Ramos (cell line): ENCODE measurements at regions not wholly inside any gene's neighbourhood (a gene's known extent, or its start where the extent isn't known, plus 50 kb on each side); places are given as distances from the start of the nearest gene placed in this dataset.

Source experiments
- in situ Hi-C: fragments of 300-500 bp; cut with MboI; formaldehyde crosslinking; loops from one replicate; pipeline ENCODE4 v1.14.3; 2022; ENCODE audit warnings: low sequenced_read_pairs; ENCODE audit not compliant: unreplicated experiment

- in situ Hi-C loops = no loop called here
Measured at GRCh38 chr21:38680401-38680800, 125.3 kb upstream of the ETS2 start.

- in situ Hi-C loops = no loop called here
Measured at GRCh38 chr21:38683222-38683621, 122.5 kb upstream of the ETS2 start.

GRCh38 chr21:38688068-38688467 lies 117.7 kb upstream of the ETS2 start:
- in situ Hi-C loops = no loop called here

GRCh38 chr21:38691631-38692030 lies 114.1 kb upstream of the ETS2 start:
- in situ Hi-C loops = no loop called here

GRCh38 chr21:38696579-38696978 lies 109.2 kb upstream of the ETS2 start:
- in situ Hi-C loops = no loop called here

GRCh38 chr21:38699048-38699447 lies 106.7 kb upstream of the ETS2 start:
- in situ Hi-C loops = no loop called here

GRCh38 chr21:38702196-38702595 lies 103.5 kb upstream of the ETS2 start:
- in situ Hi-C loops = no loop called here

GRCh38 chr21:38709876-38710275 lies 95.9 kb upstream of the ETS2 start:
- in situ Hi-C loops = no loop called here

GRCh38 chr21:38712071-38712470 lies 93.7 kb upstream of the ETS2 start:
- in situ Hi-C loops = no loop called here

GRCh38 chr21:38712664-38713063 lies 93.1 kb upstream of the ETS2 start:
- in situ Hi-C loops = no loop called here

- in situ Hi-C loops = no loop called here
Measured at GRCh38 chr21:38714039-38714817, 91.5 kb upstream of the ETS2 start.

GRCh38 chr21:38714999-38715398 lies 90.7 kb upstream of the ETS2 start:
- in situ Hi-C loops = no loop called here

GRCh38 chr21:38716088-38716487 lies 89.6 kb upstream of the ETS2 start:
- in situ Hi-C loops = no loop called here

- in situ Hi-C loops = no loop called here
Measured at GRCh38 chr21:38716942-38717341, 88.8 kb upstream of the ETS2 start.

- in situ Hi-C loops = no loop called here
Measured at GRCh38 chr21:38718481-38718880, 87.2 kb upstream of the ETS2 start.

GRCh38 chr21:38720074-38720473 lies 85.7 kb upstream of the ETS2 start:
- in situ Hi-C loops = no loop called here

GRCh38 chr21:38721055-38721454 lies 84.7 kb upstream of the ETS2 start:
- in situ Hi-C loops = no loop called here

- in situ Hi-C loops = no loop called here
Measured at GRCh38 chr21:38721958-38722357, 83.8 kb upstream of the ETS2 start.

GRCh38 chr21:38725196-38726157 lies 80.3 kb upstream of the ETS2 start:
- in situ Hi-C loops = no loop called here

- in situ Hi-C loops = no loop called here
Measured at GRCh38 chr21:38726482-38726881, 79.2 kb upstream of the ETS2 start.

- in situ Hi-C loops = no loop called here
Measured at GRCh38 chr21:38729291-38729690, 76.4 kb upstream of the ETS2 start.
